NOMO-1 treated with dmso at 0.1 percent for 144 hours (cell line): ENCODE measurements at regions not wholly inside any gene's neighbourhood (a gene's known extent, or its start where the extent isn't known, plus 50 kb on each side); places are given as distances from the start of the nearest gene placed in this dataset.
"Not testable (repeated sequence)": the region's sequence is repeated elsewhere in the genome, so short reads cannot be mapped to it uniquely, and the experiment has no call there.

ENCODE experiments used
- DNase-seq: peaks from one replicate; lab custom pipeline; 2025; ENCODE audit not compliant: unreplicated experiment; lab: John Stamatoyannopoulos, UW

DNA sequence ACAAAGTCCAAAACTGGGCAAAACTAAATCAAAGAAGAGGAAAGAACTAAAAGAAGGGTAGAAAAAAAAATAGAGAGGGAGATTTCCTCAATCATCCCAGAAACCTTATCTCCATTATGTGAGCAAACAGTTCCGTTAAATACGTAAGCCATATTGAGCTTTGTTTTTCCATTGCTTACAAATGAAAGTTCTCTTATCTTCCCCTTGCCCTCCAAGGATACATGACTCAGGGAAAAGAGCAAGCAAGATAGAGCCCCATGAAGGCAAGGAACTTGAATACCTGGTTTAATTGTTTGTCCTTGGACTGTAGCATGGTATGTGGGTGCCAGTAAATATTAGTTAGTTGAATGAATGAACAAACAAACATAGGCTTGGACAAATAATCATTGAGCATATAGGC lies 126.8 kb upstream of the USP15 start:
- DNase-seq: no peak

DNA sequence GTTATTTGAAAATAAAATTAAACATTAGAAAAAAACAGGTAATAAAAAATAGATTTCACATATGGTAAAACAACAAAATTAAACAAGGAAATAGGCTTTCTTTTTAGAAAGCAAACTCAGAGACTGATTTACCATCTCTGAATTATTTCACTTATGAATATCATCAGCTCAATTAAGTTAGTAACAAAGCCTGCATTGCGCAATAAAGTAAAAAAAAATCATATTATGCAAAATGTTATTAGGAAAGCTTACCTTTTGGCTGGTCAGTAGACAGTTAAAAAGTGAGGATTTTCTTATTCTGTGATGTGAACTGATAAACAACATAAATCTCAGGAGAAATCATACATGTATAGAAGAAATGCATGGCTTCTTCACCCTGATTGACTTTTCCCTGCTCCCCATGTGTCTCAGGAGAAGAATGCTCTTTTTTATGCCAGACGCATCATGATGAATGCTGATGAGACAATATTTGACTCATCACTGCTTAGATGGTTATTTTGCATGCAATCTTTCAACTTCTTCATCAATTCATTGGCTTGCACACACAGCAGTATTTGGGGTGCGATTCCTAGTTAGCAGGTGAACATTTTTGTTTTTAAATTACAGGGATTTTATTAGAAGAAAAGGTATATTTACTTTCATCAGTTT lies 124.5 kb upstream of the USP15 start:
- DNase-seq: no peak

DNA sequence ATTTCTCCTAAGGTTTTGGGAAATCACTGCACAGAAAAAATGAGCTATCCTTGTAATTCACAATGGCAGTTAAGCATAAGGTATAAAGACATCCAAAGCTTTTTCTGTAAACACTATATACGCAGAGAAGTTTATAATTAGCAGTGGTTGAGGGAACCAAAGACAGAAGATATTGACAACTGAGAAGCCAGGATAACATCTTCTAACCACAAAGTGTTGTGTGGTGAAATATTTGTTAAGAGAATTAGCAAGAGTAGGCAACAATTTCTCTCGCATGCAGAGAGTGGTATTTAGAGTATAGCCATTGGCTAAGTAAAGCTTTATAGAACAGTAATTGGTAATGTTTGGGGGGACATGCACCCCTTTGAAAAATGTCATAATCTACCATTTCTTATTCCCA lies 123.7 kb upstream of the USP15 start:
- DNase-seq: no peak

DNA sequence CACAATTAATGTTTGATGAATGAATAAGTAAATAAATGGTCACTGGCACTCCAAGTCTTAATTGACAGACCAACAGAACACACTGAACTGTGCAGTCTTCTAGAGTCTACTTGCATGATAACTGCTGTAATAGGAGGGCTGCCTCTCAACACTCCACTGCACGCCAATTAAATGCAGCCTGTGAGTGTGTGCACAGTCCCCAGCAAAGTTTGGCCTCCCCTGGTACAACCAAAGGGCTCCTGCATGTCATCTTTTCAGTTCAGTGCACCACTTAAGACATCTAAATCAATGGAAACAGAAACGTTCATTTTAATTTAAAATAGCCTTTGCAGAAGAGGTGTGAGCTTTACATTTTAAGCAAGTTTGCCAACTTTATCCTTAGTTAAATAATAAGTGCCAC lies 121.7 kb upstream of the USP15 start:
- no peak for DNase-seq

DNA sequence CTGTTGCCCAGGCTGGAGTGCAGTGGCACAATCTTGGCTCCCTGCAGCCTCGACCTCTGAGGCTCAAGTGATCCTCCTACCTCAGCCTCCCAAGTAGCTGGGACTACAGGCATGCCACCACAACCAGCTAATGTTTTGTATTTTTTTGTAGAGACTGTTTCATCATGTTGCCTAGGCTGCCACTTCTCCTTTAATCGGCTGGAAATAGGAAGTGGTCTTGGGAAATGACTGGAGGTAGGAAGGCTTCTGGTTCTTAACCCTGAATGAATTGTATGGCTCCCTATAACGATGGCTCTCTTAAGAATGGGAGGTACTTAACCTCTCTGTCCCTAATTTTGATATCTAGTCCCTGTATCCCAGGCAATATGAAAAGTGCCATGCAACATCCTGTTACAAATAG lies 113.9 kb upstream of the USP15 start:
- DNase-seq: peak; percentile 12

DNA sequence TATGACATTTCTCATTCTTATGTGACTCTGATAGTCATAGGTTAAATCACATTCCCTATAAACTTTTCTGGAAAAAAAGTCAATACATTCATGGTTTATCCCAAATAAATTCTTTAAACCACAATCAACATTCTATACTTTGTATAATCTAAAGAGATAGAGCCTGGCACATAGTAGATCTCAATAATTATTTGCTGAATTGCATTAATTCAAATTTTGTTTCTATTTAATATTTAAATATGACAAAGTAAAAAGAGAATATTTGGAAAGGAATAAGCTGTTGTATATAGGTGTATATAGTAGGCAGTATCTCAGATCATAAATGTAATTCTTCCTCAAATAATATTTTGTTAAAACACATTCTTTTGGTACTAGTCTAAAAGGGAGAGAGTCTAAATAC lies 102.2 kb upstream of the USP15 start:
- no peak for DNase-seq

DNA sequence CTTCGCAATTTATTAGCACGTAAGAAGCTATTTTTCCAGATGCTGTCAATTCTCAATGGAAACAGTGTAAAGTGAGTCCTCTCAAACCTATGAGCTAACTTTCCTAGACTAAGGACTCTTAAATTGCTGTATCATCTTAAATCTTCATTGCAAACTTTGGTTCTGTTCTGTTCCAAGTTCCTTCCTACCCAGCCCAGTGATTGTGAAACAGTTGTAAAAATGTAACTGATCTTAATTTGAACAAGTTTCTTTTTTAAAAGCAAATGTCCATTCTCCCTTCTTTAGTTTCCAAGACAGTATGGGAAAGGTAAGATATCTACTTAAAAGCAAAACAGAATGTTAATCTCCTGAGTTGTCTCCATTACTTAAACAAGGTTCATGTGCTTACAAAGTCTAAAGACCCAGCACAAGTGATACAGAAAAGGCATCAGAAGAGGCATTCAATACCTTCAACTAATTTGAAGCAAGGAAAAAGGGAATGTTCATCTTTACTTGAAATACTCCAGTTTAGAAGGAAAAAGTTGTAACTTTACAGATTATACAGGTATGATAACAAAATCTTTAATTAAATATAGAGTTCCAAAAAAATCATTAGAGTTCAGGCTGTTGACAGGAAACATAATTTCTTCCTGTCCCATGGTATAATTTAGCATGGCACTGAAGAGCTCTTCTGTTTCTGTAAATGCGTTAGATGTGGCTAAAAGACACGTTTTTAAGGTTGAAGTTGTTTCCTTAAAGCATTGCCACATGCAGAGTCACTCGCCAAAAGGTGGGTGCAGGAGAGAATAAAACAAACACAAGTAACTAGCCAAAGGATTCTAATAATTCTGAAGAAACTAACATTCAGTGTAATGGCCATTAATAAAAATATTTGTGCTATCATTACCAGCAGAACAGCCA lies 101.5 kb upstream of the USP15 start:
- no peak for DNase-seq

DNA sequence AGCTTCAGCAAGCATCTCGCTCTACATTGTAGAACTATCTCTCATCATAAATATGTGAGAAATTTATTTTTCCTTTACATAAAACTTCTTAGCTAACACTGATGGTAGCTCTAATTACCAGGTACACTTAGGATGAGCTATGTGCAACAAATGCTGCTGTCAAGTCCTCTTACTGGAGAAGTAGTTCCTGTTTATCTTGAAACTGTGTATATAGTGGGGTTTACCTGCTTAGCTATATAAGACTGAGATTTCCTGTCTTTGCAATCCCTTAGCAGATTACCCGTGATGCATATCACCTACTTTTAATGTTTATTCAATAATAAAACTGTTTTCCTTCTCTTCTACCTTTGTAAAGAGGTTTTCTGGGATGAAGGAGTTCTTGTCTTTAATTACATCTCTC lies 98.0 kb upstream of the USP15 start:
- DNase-seq: no peak

DNA sequence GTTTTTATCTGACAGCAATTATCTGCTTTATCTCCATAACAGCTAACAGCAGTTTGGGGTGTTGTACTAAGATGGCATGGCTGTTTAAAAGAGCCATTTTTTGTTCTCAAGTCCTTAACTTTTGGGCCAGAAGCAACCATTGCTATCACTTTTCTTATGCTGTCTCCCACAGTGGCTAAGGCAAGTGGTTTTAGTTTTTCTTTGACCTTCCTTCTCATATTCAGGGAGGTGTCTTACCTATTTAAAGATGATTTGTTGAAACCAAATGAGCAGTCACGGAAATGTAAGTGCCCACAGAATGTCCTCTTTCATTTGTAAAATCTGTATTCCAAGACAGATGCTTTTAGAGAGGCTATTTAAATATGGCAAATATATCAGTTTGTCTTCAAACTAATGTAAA lies 96.8 kb upstream of the USP15 start:
- no peak for DNase-seq

DNA sequence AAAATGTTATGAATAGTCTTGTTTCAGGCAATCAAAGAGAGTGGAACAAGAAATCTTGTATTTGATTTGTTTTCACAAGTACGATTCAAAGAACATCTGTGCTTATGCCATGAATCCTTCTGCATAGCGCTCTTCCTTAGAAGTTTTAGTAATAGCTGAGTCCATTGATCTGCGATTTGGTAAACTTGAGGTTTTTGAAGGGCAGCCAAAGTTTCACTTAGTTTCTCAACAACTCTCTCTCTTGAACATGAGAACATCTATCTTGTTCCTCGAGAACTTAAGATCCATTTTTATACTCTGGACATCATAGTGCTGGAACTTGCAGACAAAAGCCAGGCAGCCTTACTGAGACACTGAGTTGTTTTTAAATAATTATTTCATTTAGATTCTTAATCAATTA lies 96.2 kb upstream of the USP15 start:
- DNase-seq: no peak

DNA sequence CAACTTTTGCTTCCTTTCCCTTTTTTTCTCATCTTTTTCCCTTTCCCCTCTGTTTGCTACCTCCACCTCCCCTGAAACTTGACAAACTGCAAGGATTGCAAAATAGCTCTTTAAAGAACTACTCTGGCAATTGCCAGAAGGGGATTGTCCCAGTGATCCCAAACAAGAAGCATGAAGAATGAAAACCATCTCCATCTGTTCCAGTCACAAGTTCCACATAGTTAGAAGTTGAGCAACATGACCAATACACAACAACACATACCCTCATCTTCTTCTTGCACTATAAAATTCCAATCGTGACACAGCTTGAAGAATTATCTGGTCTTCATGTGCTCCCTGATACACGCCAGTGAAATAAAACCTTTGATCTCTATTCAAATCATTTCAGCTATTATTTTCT lies 93.7 kb upstream of the USP15 start:
- no peak for DNase-seq

DNA sequence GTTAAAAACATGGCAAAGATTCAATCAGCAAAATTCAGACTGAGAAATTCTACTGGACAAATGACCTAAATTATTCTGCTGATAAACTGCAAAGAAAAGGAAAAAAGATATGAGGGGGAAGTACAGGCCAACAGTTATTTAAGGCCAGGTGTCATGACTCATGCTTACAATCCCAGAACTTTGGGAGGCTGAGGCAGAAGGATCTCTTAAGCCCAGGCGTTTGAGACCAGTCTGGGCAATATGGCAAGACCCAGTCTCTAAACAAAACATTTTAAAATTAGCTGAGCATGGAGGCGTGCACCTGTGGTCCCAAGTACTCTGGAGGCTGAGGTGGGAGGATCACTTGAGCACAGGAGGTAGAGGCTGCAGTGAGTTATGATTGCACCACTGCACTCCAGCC lies 91.8 kb upstream of the USP15 start:
- no peak for DNase-seq

DNA sequence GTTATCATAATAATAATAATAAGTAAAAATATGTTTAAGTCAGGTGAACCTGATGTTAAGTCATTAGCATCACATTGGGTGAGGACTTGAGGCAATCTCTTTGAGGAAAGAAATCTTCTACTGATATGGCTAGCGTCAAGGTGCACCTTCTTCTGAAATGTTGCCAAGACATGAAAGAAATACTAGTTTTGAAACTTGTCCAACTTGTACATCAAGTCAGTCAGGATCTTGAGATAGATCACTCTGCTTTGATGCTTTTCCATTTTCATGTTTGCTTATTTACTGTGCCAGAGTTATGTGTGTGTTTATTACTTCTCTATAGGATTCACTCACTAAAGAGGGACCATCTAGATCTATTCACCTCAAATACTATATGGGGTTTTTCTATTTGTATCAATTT lies 90.0 kb upstream of the USP15 start:
- DNase-seq: no peak

DNA sequence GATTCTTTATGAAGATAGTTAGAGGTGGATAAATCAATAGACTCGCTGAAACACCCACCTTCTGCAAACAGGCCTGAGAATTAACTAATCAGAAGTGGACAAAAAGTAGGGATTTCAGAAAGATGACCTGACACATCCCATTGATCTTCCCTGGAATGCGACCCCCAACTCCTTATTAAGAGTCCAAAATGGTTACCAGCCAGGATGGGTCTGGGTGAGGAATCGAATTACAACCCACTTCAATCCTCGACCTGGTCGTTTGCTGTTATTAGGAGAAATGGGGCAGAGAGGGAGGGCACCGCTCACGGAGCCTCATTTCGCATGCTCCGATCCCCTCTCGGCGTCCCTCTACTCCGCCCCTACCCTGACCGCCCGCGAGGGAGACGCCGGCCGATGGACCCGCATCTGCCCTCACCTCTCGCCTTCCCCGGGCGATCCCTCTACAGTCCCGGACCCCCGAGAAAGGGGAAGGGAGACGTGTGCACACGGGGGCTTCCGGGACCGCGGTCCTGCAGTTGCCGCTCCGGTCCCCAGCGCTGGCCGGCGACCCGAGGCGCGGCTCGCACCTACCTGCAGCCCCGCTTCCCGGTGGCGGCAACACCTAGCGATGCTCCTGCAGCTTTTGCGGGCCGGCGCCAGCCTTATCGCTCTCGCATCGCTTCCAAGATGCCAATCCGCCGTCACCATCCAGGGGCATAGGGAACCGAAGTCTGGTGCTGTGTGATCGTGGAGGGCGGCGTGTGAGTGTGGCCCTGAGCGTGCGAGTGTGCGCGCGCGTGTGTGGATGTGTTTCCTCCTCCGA lies 69.3 kb upstream of the USP15 start:
- DNase-seq: no peak

DNA sequence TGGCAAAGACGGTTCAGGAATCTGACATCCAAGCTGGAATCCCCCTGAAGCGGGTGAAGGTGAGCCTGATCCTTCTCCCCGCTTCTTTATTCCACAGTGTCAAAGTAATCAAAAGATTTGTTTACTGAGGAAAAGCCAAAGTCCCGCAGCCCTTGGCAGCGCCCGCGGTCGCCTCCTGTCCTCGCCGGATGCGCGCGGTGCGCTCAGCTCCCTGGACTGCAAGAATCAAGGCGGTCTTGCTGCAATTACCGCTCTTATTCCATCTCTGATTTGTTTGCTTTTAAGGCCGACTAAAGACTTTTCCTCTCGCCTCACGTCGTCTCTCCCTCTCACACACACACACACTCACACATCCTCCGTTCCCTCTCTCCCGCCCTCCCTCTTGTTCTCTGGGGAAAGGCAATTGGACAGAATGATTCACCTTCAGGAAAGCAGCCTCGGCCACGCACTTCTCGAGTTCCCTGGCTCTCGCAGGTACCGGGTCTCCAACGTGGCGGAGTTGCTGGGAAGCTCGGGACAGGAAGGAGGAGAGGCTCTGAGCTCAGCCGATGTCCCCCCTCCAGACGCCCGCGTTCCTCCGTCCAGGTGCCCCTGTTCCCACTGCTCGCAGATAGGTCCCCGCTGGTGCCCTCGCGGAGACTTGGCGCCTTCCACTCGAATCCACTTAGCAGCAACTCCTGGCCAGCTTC lies 68.6 kb upstream of the USP15 start:
- no peak for DNase-seq

DNA sequence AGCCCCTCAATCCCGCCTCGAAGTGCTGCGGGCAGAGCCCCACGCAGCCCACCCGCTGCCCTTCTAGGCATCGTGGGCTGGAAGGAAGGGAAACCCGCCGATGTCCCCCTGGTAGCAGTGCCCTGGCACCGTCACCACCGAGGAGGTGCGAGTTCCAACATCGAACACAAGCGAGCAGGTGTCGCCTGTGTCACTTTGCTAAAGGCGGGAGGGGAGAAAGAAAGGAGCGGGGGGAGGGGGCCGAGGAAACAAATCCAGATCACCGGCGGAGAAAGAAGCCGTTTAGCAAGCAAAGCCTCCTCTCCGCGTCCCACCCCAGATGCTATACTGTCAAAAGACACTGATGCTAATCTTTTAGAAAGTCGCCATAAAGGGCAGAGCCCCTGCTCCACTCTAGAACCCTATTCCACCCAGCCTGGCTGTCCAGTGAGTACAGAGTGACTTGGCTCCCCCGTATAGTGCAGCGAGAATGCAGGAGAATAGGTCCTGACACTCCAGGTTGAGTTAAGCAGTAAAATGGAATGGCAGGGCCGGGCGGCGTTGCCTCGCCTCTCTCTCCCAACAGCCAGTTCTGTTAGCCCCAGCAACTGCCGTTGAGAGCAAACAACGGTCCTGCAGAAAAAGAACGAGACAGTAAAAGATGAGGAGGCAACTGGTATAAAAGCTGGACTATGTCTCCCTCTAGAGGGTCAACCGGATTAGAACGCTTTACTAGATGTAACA lies 67.9 kb upstream of the USP15 start:
- peak; percentile 58 for DNase-seq

DNA sequence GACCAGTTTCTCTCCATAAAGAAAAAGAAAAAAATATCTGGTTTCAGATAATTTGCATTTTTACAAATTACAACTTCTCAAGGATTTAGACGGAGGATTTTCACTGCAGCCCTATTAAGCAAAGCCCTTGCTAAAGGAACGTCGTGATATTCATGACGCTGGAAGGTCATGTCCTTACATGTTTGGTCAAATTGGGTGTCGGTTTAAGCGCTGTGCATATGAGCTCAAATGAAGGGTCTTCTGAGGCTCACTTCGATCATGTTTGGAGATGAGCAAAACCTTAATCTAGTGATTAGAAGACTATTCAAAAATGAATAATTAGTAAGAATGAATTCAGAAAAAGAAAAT lies 67.3 kb upstream of the USP15 start:
- no peak for DNase-seq

DNA sequence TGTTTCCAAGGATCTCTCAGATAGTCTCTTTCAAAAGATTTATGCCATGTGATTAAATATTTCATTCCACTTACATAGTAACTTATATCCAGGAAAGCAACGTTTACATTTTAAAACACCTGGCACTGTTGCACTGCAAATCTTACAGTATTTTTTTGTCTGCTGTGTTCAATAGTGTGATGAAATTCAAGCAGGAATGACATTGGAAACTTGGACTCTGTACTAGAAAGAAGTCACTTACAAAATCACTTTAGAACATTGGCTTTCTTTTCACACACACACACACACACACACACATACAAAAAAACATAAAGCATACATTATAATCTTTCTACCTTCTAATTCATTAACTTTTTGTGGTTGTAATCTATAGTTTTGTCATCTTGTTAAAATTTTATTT lies 66.2 kb upstream of the USP15 start:
- DNase-seq: no peak

DNA sequence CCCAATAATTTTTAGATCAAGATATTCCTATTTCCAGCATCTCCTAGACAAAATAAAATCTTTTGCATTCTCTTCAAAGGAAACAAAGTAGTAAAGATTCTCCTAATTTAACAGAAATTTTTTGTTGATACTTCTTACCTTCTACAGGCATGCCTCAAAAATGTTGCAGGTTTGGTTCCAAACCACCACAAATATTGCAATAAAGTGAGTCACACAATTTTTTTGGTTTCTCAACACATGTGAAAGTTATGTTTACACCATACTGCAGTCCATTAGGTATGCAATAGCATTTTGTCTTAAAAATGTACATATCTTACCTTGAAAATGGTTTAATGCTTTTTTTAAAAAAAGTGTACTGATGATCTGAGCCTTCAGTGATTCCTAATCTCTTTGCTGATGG lies 65.6 kb upstream of the USP15 start:
- DNase-seq: no peak

DNA sequence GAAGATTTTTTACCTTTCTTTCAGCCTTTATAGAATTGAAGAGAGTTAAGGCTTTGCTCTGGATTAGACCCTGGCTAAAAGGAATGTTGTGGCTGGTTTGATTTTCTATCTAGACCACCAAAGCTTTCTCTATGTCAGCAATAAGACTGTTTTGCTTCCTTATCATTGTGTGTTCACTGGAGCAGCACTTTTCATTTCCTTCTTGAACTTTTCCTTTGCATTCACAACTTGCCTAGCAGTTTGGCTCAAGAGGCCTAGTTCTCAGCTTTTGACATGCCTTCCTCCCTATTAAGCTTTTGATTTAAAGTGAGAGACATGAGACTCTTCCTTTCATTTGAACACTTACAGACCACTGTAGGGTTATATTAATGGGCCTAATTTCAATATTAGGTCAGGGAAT lies 64.1 kb upstream of the USP15 start:
- DNase-seq: no peak

DNA sequence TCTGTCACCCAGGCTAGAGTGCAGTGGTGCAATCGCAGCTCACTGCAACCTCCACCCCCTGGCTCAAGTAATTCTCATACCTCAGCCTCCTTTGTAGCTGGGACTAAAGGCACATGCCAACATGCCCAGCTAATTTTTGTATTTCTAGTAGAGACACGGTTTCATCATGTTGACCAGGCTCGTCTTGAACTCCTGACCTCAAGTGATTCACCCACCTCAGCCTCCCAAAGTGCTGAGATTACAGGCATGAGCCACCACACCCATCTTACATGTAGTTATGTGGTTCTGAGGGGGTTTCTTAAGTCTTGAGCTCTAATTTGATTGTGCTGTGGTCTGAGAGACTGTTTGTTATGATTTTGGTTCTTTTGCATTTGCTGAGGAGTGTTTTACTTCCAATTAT lies 57.3 kb upstream of the USP15 start:
- not testable (repeated sequence) for DNase-seq
